GM12872 (cell line): ENCODE measurements at regions not wholly inside any gene's neighbourhood (a gene's known extent, or its start where the extent isn't known, plus 50 kb on each side); places are given as distances from the start of the nearest gene placed in this dataset.

Experiments used
- TF ChIP-seq, protein P1 (sequence below): IDR thresholded peaks from 3 replicates; pipeline ENCODE4 v1.5.1; 2011; ENCODE audit warnings: low read depth, mild to moderate bottlenecking, low read length, moderate library complexity; ENCODE audit not compliant: insufficient read depth

GRCh38 chr2:235105821-235106359 lies 154.1 kb downstream of the SH3BP4 start:
- TF ChIP-seq, protein P1, sequence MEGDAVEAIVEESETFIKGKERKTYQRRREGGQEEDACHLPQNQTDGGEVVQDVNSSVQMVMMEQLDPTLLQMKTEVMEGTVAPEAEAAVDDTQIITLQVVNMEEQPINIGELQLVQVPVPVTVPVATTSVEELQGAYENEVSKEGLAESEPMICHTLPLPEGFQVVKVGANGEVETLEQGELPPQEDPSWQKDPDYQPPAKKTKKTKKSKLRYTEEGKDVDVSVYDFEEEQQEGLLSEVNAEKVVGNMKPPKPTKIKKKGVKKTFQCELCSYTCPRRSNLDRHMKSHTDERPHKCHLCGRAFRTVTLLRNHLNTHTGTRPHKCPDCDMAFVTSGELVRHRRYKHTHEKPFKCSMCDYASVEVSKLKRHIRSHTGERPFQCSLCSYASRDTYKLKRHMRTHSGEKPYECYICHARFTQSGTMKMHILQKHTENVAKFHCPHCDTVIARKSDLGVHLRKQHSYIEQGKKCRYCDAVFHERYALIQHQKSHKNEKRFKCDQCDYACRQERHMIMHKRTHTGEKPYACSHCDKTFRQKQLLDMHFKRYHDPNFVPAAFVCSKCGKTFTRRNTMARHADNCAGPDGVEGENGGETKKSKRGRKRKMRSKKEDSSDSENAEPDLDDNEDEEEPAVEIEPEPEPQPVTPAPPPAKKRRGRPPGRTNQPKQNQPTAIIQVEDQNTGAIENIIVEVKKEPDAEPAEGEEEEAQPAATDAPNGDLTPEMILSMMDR: no peak

DNA sequence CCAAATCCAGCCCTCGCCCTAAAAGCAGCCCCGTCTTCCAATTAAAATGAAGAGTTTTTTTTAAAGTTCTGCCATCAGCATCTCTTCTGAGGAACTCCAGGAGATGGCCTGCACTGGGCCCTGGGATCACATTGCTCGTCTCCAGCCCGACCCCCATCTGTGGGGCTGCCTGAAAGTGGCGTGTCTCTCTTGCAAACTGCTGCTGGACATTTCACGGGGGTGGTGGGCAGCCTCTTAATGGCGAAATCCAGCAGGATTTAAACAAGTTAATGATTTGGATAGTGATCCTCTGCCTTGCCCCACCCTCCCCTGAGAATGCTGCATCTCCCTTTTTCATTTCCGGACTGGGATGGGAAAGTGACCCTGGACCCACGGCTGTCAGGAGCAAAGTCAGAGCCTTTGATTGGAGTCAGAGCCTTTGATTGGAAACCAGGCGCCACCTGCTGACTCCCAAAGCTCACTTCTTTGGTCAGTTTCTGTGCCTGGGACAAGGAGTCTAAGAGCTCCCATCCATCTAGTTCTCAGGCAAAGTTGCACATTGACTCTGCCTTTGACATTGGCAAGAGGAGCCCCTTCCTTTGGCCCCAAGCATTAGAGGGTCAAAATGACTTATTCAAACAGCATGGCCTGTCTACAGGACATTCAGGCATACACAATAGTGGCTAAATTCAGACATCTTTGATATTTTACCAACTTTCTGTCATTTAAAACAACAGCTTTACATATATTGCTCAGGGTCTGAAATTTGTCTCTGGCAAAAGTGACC lies 155.2 kb downstream of the SH3BP4 start:
- TF ChIP-seq, protein P1: peak; percentile 54; the same call in 2 of the 3 replicates

DNA sequence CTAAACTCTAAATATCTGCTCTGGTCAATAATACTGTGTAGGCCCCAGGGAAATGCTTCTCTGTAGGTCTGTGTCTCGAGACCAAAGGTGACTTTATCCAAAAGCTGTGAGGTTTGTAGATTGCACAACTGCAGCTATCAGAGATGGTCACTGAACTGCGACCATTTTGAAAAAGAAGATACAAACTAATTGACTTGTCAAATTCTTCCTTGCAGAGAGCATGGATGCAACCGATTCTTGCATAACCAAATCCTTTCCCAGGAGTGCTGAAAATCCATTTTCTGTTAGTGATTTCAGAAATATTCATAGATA lies 155.8 kb downstream of the SH3BP4 start:
- TF ChIP-seq, protein P1: no peak

DNA sequence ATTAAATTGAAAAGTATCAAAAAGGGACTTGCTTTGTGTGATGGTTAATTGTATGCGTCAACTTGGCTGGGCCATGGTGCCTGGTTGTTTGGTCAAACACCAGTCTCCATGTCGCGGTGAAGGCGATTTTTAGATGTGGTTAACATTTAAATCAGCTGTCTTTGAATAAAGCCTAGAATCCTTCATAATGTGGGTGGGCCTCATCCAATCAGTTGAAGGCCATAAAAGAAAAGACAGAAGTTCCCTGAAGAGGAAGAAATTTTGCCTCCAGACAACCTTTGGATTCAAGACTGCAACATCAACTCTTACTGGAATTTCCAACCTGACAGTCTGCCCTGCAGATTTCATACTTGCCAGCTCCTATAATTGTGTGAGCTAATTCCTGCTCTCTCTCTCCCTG lies 160.5 kb downstream of the SH3BP4 start:
- TF ChIP-seq, protein P1: no peak

DNA sequence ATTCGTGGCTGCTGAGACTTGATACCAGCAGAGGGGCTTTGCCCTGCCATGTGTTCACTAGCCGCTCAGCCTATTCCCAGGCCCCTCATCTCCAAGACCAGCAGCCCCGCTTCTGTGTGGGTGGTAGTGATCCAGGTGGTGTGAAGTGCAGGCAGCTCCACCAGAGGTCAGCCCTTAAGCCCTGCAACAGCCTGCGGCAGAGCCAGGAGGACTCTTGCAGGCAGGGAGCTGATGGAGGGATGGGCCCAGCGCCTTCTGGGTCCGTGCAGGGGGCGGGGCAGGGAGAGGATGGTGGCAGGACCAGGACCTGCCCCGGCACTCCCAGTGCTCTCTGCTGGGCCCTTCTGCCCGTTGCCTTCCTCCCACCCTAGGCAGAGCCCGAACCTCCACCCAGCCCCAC lies 162.0 kb downstream of the SH3BP4 start:
- TF ChIP-seq, protein P1: no peak

DNA sequence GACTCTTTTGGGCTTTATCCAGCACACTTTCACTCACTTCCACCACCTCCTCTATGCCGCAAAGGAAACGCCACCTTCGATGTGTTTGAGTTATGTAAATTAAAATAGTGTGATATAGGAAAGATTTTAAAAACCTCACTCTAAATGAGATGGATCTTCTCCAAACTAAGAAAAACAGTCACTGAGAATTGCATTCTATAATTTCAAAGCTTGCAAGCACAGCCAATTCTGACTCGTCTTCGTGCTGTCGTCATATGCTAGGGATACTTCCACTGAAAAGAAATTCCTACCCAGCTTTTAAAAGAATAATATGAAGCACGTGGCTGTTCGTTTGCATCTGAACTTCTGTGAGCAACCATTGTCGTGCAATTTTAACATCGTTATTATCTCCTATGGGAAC lies 162.5 kb downstream of the SH3BP4 start:
- TF ChIP-seq, protein P1: no peak

- TF ChIP-seq, protein P1: no peak
Observed at GRCh38 chr2:235115521-235115920, 163.7 kb downstream of the SH3BP4 start.
